ENCODE measurements at regions not wholly inside any gene's neighbourhood (a gene's known extent, or its start where the extent isn't known, plus 50 kb on each side); places are given as distances from the start of the nearest gene placed in this dataset.

DNA sequence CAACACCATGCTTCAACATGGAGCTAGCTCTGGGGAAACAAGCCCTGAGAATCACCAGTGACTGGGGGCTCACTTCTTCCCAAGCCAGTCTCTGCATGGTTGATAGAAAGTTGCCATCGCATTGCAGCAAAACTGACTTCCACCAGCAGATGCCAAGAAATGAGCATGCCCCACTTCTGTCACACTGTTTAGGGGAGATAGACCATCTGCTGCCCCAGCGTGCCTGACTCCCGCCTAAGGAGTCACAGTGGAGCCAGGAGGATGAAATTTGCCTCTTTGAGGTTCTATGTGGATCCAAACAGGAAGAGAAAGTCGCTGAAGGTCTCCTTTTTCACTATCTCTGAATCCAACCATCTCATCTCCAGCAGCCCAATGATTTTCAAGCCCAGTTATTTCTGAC lies 116.7 kb upstream of the SLIT3 start:
- Histone ChIP-seq H2AFZ (ENCODE audit: insufficient read depth, low read length, poor library complexity) (no peak overlapping the region), H3K4me1 (ENCODE audit: control insufficient read depth in 1 of 2, insufficient read depth in 2 of 2, low read length in 2 of 2) (no peaks in the 10 kb centered on the region), H3K9me3 (ENCODE audit: insufficient read depth, low read depth, low read length) (no peaks in the 10 kb centered on the region), H3K4me3 (ENCODE audit: low read depth, low read length) (no peak overlapping the region), H4K12ac (ENCODE audit: low read depth, low read length) (no peak overlapping the region), H4K91ac (ENCODE audit: low read depth, low read length) (no peak overlapping the region), H3K18ac (ENCODE audit: low read length) (no peak overlapping the region), H3K27ac (ENCODE audit: low read depth, low read length) (no peak overlapping the region), H2BK120ac (ENCODE audit: insufficient read depth, low read length, poor library complexity) (no peak overlapping the region), H3K9ac (ENCODE audit: low read length) (no peak overlapping the region), H3K79me2 (ENCODE audit: control insufficient read depth, insufficient read depth, low read length, poor library complexity) (no peaks in the 10 kb centered on the region), H3K79me1 (ENCODE audit: low read length) (no peaks in the 10 kb centered on the region), H2AK5ac (ENCODE audit: low read length) (no peak overlapping the region), H3K4me2 (ENCODE audit: low read length) (no peak overlapping the region), H3K36me3 (ENCODE audit: control insufficient read depth in 1 of 2, insufficient read depth in 2 of 2, low read length in 2 of 2) (no peaks in the 10 kb centered on the region), H3K4ac (ENCODE audit: low read depth, low read length) (no peak overlapping the region), H2BK12ac (ENCODE audit: low read length) (no peak overlapping the region), H2BK5ac (ENCODE audit: low read depth, low read length, poor library complexity) (no peak overlapping the region), H3K23ac (ENCODE audit: low read length) (no peak overlapping the region), H4K8ac (ENCODE audit: low read depth, low read length) (no peak overlapping the region), H3K27me3 (ENCODE audit: insufficient read depth, low read length) (no peaks in the 10 kb centered on the region), H3K14ac (ENCODE audit: low read length) (no peak overlapping the region)
- no peak for DNase-seq
- no CpG with 5 or more reads among the region's 4 CpGs for WGBS (ENCODE audit: extremely low coverage, insufficient coverage, insufficient read length)

DNA sequence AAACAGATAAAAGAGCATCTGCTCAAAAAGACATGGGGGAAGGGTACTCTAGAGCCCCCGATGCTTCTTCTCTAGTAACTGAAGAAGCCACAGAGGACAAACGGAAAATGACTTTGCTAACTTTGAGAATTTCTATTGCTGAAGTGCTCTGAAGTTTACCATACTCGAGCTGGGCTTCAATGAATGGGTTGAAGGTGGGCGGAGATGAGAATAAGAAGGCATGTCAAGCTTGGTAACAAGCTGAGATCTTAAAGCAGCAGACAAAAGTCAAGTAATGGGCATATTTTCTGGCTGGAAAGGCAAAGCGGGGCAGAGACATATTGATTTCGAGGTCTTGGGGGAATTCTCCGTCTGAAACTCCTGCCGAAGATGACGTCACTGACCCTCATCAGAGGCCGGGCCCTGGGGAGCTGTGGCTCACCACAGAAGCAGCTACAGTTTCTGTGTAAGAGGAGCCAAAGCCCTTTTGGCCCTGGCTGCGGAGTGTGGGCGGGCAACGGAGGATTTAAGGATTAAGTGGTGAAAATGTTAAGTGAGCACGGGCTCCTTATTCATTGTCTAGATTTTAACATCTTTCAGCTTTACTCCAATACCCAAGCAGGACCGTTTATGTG lies 115.8 kb upstream of the SLIT3 start:
- no peak overlapping the region for H3K4me3 ChIP-seq (ENCODE audit: low read depth, low read length)
- no peak overlapping the region for H2AK5ac ChIP-seq (ENCODE audit: low read length)
- no peaks in the 10 kb centered on the region for H3K79me2 ChIP-seq (ENCODE audit: control insufficient read depth, insufficient read depth, low read length, poor library complexity)
- no peak overlapping the region for H2AFZ ChIP-seq (ENCODE audit: insufficient read depth, low read length, poor library complexity)
- H3K18ac ChIP-seq (ENCODE audit: low read length): no peak overlapping the region
- H3K14ac ChIP-seq (ENCODE audit: low read length): no peak overlapping the region
- no peak overlapping the region for H3K4me2 ChIP-seq (ENCODE audit: low read length)
- H3K27me3 ChIP-seq (ENCODE audit: insufficient read depth, low read length): no peaks in the 10 kb centered on the region
- no peak overlapping the region for H2BK120ac ChIP-seq (ENCODE audit: insufficient read depth, low read length, poor library complexity)
- H3K4me1 ChIP-seq (ENCODE audit: control insufficient read depth in 1 of 2, insufficient read depth in 2 of 2, low read length in 2 of 2): no peaks in the 10 kb centered on the region
- no peak overlapping the region for H4K8ac ChIP-seq (ENCODE audit: low read depth, low read length)
- no peaks in the 10 kb centered on the region for H3K36me3 ChIP-seq (ENCODE audit: control insufficient read depth in 1 of 2, insufficient read depth in 2 of 2, low read length in 2 of 2)
- no peak overlapping the region for H3K9ac ChIP-seq (ENCODE audit: low read length)
- no peak overlapping the region for H2BK12ac ChIP-seq (ENCODE audit: low read length)
- H3K9me3 ChIP-seq (ENCODE audit: insufficient read depth, low read depth, low read length): no peaks in the 10 kb centered on the region
- no peaks in the 10 kb centered on the region for H3K79me1 ChIP-seq (ENCODE audit: low read length)
- H3K23ac ChIP-seq (ENCODE audit: low read length): no peak overlapping the region
- peak; percentile 55 for DNase-seq
- H3K4ac ChIP-seq (ENCODE audit: low read depth, low read length): no peak overlapping the region
- WGBS (ENCODE audit: extremely low coverage, insufficient coverage, insufficient read length): no CpG with 5 or more reads among the region's 15 CpGs
- no peak overlapping the region for H2BK5ac ChIP-seq (ENCODE audit: low read depth, low read length, poor library complexity)
- H4K91ac ChIP-seq (ENCODE audit: low read depth, low read length): no peak overlapping the region
- H3K27ac ChIP-seq (ENCODE audit: low read depth, low read length): no peak overlapping the region
- no peak overlapping the region for H4K12ac ChIP-seq (ENCODE audit: low read depth, low read length)

DNA sequence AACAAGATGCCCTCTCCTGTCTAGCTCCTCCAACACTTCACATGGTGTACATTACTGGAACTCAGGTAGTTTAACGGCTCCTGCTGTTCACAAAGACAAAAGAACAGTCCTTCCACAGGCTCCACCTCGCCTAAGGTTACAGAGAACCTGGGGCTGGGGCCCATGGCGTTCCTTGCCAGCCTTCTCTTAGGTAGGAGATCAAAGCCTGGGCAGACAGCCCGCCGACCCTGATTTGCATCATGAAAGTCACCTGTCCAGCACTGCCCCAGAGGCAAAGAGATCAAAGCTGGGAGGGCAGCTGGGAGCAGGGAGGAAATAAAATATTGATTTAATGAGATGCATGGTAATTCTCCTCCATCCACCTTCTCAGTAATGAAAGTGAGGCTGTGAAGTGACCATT lies 115.0 kb upstream of the SLIT3 start:
- no peak overlapping the region for H2BK12ac ChIP-seq (ENCODE audit: low read length)
- H3K4me3 ChIP-seq (ENCODE audit: low read depth, low read length): no peak overlapping the region
- no peak overlapping the region for H3K9ac ChIP-seq (ENCODE audit: low read length)
- no peak overlapping the region for H4K91ac ChIP-seq (ENCODE audit: low read depth, low read length)
- H3K14ac ChIP-seq (ENCODE audit: low read length): no peak overlapping the region
- H3K9me3 ChIP-seq (ENCODE audit: insufficient read depth, low read depth, low read length): no peaks in the 10 kb centered on the region
- H3K79me1 ChIP-seq (ENCODE audit: low read length): no peaks in the 10 kb centered on the region
- no CpG with 5 or more reads among the region's 5 CpGs for WGBS (ENCODE audit: extremely low coverage, insufficient coverage, insufficient read length)
- no peak overlapping the region for H3K18ac ChIP-seq (ENCODE audit: low read length)
- H2BK120ac ChIP-seq (ENCODE audit: insufficient read depth, low read length, poor library complexity): no peak overlapping the region
- no peak overlapping the region for H3K23ac ChIP-seq (ENCODE audit: low read length)
- H2BK5ac ChIP-seq (ENCODE audit: low read depth, low read length, poor library complexity): no peak overlapping the region
- no peak for DNase-seq
- no peak overlapping the region for H4K8ac ChIP-seq (ENCODE audit: low read depth, low read length)
- H2AK5ac ChIP-seq (ENCODE audit: low read length): no peak overlapping the region
- H3K27ac ChIP-seq (ENCODE audit: low read depth, low read length): no peak overlapping the region
- H4K12ac ChIP-seq (ENCODE audit: low read depth, low read length): no peak overlapping the region
- H3K4me1 ChIP-seq (ENCODE audit: control insufficient read depth in 1 of 2, insufficient read depth in 2 of 2, low read length in 2 of 2): no peaks in the 10 kb centered on the region
- no peak overlapping the region for H3K4me2 ChIP-seq (ENCODE audit: low read length)
- no peaks in the 10 kb centered on the region for H3K79me2 ChIP-seq (ENCODE audit: control insufficient read depth, insufficient read depth, low read length, poor library complexity)
- no peaks in the 10 kb centered on the region for H3K27me3 ChIP-seq (ENCODE audit: insufficient read depth, low read length)
- no peak overlapping the region for H3K4ac ChIP-seq (ENCODE audit: low read depth, low read length)
- no peak overlapping the region for H2AFZ ChIP-seq (ENCODE audit: insufficient read depth, low read length, poor library complexity)
- H3K36me3 ChIP-seq (ENCODE audit: control insufficient read depth in 1 of 2, insufficient read depth in 2 of 2, low read length in 2 of 2): no peaks in the 10 kb centered on the region

DNA sequence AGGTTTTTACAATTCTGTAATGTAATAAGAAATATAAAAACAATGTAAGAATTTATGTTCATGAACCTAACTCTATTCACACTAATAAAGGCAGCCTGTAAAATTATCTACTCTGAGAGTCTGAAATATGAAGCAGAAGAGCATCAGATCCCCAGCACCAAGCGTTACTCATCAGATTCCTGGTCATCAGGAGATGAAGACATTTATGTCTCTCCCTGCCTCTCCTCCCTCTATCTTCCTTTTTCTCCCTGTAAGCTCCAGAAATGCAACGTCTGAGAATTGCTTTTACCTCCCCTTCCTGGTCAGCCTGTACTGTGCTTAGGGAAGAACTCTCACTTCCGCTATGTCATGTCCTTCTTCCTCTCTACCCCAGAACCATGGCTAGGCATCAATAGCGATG lies 114.4 kb upstream of the SLIT3 start:
- Histone ChIP-seq H3K4ac (ENCODE audit: low read depth, low read length) (no peak overlapping the region), H3K27me3 (ENCODE audit: insufficient read depth, low read length) (no peaks in the 10 kb centered on the region), H4K91ac (ENCODE audit: low read depth, low read length) (no peak overlapping the region), H3K14ac (ENCODE audit: low read length) (no peak overlapping the region), H2BK12ac (ENCODE audit: low read length) (no peak overlapping the region), H2BK120ac (ENCODE audit: insufficient read depth, low read length, poor library complexity) (no peak overlapping the region), H3K9ac (ENCODE audit: low read length) (no peak overlapping the region), H2AFZ (ENCODE audit: insufficient read depth, low read length, poor library complexity) (no peak overlapping the region), H3K9me3 (ENCODE audit: insufficient read depth, low read depth, low read length) (no peaks in the 10 kb centered on the region), H3K4me1 (ENCODE audit: control insufficient read depth in 1 of 2, insufficient read depth in 2 of 2, low read length in 2 of 2) (no peaks in the 10 kb centered on the region), H3K4me3 (ENCODE audit: low read depth, low read length) (no peak overlapping the region), H2BK5ac (ENCODE audit: low read depth, low read length, poor library complexity) (no peak overlapping the region), H3K79me2 (ENCODE audit: control insufficient read depth, insufficient read depth, low read length, poor library complexity) (no peaks in the 10 kb centered on the region), H3K18ac (ENCODE audit: low read length) (no peak overlapping the region), H2AK5ac (ENCODE audit: low read length) (no peak overlapping the region), H4K12ac (ENCODE audit: low read depth, low read length) (no peak overlapping the region), H3K27ac (ENCODE audit: low read depth, low read length) (no peak overlapping the region), H3K23ac (ENCODE audit: low read length) (no peak overlapping the region), H3K4me2 (ENCODE audit: low read length) (no peak overlapping the region), H4K8ac (ENCODE audit: low read depth, low read length) (no peak overlapping the region), H3K79me1 (ENCODE audit: low read length) (no peaks in the 10 kb centered on the region), H3K36me3 (ENCODE audit: control insufficient read depth in 1 of 2, insufficient read depth in 2 of 2, low read length in 2 of 2) (no peaks in the 10 kb centered on the region)
- no peak for DNase-seq
- no CpG with 5 or more reads among the region's 4 CpGs for WGBS (ENCODE audit: extremely low coverage, insufficient coverage, insufficient read length)
